Prostate gland (tissue), 2 donors: ENCODE measurements at regions not wholly inside any gene's neighbourhood (a gene's known extent, or its start where the extent isn't known, plus 50 kb on each side); places are given as distances from the start of the nearest gene placed in this dataset.

Source experiments
- CTCF ChIP-seq, 4 experiments: fragments of 200-600 bp in 2 of 4; fragments of 450-650 bp in 2 of 4; sonication (generic) in 2 of 4; IDR thresholded peaks; 1 replicate in 3 of 4; 2 replicates in 1 of 4; pipeline ENCODE4 v1.5.1; 2016 to 2019; ENCODE audit warnings: antibody characterized with exemption in 4 of 4, mild to moderate bottlenecking in 2 of 4, moderate library complexity in 2 of 4
- POLR2AphosphoS5 ChIP-seq: sonication (generic); formaldehyde crosslinking; IDR thresholded peaks from one replicate; pipeline ENCODE4 v1.6.1; 2017; ENCODE audit warnings: antibody characterized with exemption

DNA sequence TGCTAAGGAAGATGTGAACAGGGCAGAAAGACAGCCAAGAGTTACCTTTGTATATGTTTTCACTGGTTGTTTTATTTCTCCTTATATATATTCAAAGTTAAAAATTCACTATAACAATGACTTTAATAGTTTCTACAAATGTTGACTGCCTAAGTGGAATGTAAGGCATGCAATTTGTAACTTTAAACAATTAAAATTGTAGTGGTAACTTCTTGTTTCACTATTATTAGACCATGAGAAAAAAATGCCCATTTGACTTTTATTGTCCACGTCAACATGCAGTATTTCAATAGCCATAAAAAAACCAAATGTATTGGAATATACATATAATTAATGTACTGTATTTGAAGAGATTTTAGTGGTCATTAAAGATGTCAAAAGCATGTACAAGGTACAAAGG, 340.7 kb upstream of the CBLB start:
- TF ChIP-seq CTCF (IDR thresholded peaks at IDR 0.05) (no peak), POLR2AphosphoS5 (no peak)
